ENCODE measurements at regions not wholly inside any gene's neighbourhood (a gene's known extent, or its start where the extent isn't known, plus 50 kb on each side); places are given as distances from the start of the nearest gene placed in this dataset.

GRCh38 chr7:81583882-81584533 lies 185.8 kb downstream of the HGF start:
- FAIRE-seq = no peak
- Histone ChIP-seq H2BK5ac (ENCODE audit: low read depth, low read length) (no peak overlapping the region), H2AK5ac (ENCODE audit: low read depth, low read length) (no peak overlapping the region), H3K9ac (replicated peaks in 1 of 4; ENCODE audit: extremely low read depth in 1 of 4, low read depth in 3 of 4, low read length in 3 of 4) (no peak overlapping the region), H3K14ac (ENCODE audit: insufficient read length) (no peak overlapping the region), H3K79me1 (ENCODE audit: low read depth, low read length) (no peaks in the 10 kb centered on the region), H4K91ac (replicated peaks; ENCODE audit: insufficient read length, low read length) (no peak overlapping the region), H2BK12ac (ENCODE audit: low read depth, low read length) (no peak overlapping the region), H3K18ac (ENCODE audit: extremely low read depth, low read length) (no peak overlapping the region), H2BK20ac (ENCODE audit: low read length) (no peak overlapping the region), H3K4me3 (ENCODE audit: extremely low read depth in 1 of 4, insufficient read depth in 2 of 4, low read depth in 3 of 4, low read length in 4 of 4) (no peak overlapping the region), H3K23me2 (ENCODE audit: low read depth, low read length) (no peaks in the 10 kb centered on the region), H2BK120ac (replicated peaks; ENCODE audit: low read depth, low read length) (no peak overlapping the region), H3K36me3 (ENCODE audit: control insufficient read depth in 2 of 4, insufficient read depth in 4 of 4, low read length in 3 of 4) (no peaks in the 10 kb centered on the region), H2AFZ (ENCODE audit: low read length) (no peak overlapping the region), H2BK15ac (ENCODE audit: low read length) (no peak overlapping the region), H3K4ac (replicated peaks; ENCODE audit: insufficient read length, low read depth, low read length) (no peak overlapping the region), H3K56ac (replicated peaks; ENCODE audit: insufficient read length, low read depth, low read length) (no peak overlapping the region), H3K79me2 (ENCODE audit: control insufficient read depth in 1 of 2, insufficient read depth in 2 of 2, low read length in 2 of 2) (no peaks in the 10 kb centered on the region), H4K5ac (ENCODE audit: insufficient read length, low read depth, low read length) (no peak overlapping the region), H3K23ac (ENCODE audit: insufficient read length) (no peak overlapping the region), H3K27me3 (replicated peaks in 1 of 4; ENCODE audit: control insufficient read depth in 3 of 4, extremely low read depth in 1 of 4, insufficient read depth in 3 of 4, low read length in 3 of 4) (no peaks in the 10 kb centered on the region), H3K4me2 (ENCODE audit: insufficient read depth in 1 of 2, low read depth in 2 of 2, low read length in 2 of 2) (no peak overlapping the region), H3K9me3 (ENCODE audit: insufficient read depth in 2 of 2, low read depth in 1 of 2, low read length in 1 of 2) (no peaks in the 10 kb centered on the region), H4K20me1 (replicated peaks in 1 of 2; ENCODE audit: control insufficient read depth in 1 of 2, insufficient read depth in 2 of 2, low read length in 2 of 2) (no peaks in the 10 kb centered on the region), H4K8ac (ENCODE audit: extremely low read depth, insufficient read depth, low read length) (no peak overlapping the region), H3K27ac (ENCODE audit: low read depth, low read length) (no peak overlapping the region), H3K4me1 (replicated peaks in 1 of 4; ENCODE audit: control insufficient read depth in 3 of 4, insufficient read depth in 4 of 4, low read length in 3 of 4) (no peaks in the 10 kb centered on the region)
- no peak for DNase-seq (ENCODE audit: low read depth in 1 of 2, low spot score in 2 of 2)
- WGBS, 2 experiments (ENCODE audit: extremely low coverage in 1 of 2, insufficient coverage in 1 of 2, insufficient read length in 1 of 2, insufficient replicate concordance in 2 of 2, low coverage in 1 of 2, low lambda C conversion rate in 2 of 2, missing lambda C conversion rate in 1 of 2) = 91% methylated on average over 2 of the region's 2 CpGs; no CpG with 5 or more reads in 1 of the 2 experiments
- ChIA-PET POLR2A (ENCODE audit: partially characterized antibody) (no interaction called here), CTCF (ENCODE audit: partially characterized antibody) (interaction anchor here (0.7 kb wide), 1 partner anchor 572 kb away, joined by 3 read pairs; no protein-coding TSS in a partner anchor)
- no peak for TF ChIP-seq HDAC2 (IDR thresholded peaks at IDR 0.05; ENCODE audit: borderline replicate concordance in 1 of 2, low read depth in 2 of 2, low read length in 2 of 2)
- TF ChIP-seq ATF2 (IDR thresholded peaks at IDR 0.05; ENCODE audit: low read length) = no peak
- no peak for TF ChIP-seq TBP (IDR thresholded peaks at IDR 0.05; ENCODE audit: low read depth, low read length)
- TF ChIP-seq CREB1 (IDR thresholded peaks at IDR 0.05) = no peak
- no peak for TF ChIP-seq TAF7 (optimal IDR thresholded peaks at IDR 0.05; ENCODE audit: borderline replicate concordance, low read depth, low read length)
- no peak for TF ChIP-seq ATF3 (IDR thresholded peaks at IDR 0.05; ENCODE audit: insufficient read depth, low read depth, low read length)
- no peak for TF ChIP-seq POLR2A (IDR thresholded peaks at IDR 0.05; ENCODE audit: control extremely low read depth in 1 of 2, low read depth in 2 of 2, low read length in 2 of 2)
- TF ChIP-seq CBX8 (IDR thresholded peaks at IDR 0.05; ENCODE audit: borderline replicate concordance, low read depth, low read length) = no peak
- TF ChIP-seq BACH1 (IDR thresholded peaks at IDR 0.05; ENCODE audit: low read length) = no peak
- TF ChIP-seq JUN (IDR thresholded peaks at IDR 0.05; ENCODE audit: low read depth, low read length) = no peak
- no peak for TF ChIP-seq BCL11A (IDR thresholded peaks at IDR 0.05; ENCODE audit: low read depth in 2 of 2, low read length in 2 of 2)
- TF ChIP-seq POU5F1 (IDR thresholded peaks at IDR 0.05; ENCODE audit: low read depth, low read length) = no peak
